B cell (primary cell): ENCODE measurements at regions not wholly inside any gene's neighbourhood (a gene's known extent, or its start where the extent isn't known, plus 50 kb on each side); places are given as distances from the start of the nearest gene placed in this dataset.

Source experiments
- ATAC-seq: fragments of 200-7000 bp; cut with Tn5 transposase; one replicate; pipeline ENCODE4 v1.10.0; 2021; ENCODE audit warnings: low read depth, mild to moderate bottlenecking, moderate number of reproducible peaks, moderate library complexity
- CTCF ChIA-PET: fragments of 350-600 bp; sonication (Branson Sonifier 250); formaldehyde crosslinking; loops from one replicate; lab custom pipeline; 2021; ENCODE audit warnings: antibody characterized with exemption, inconsistent platforms; lab: Charles Lee
- POLR2A ChIA-PET: fragments of 350-600 bp; sonication (Branson Sonifier 250); formaldehyde crosslinking; loops from one replicate; lab custom pipeline; 2021; ENCODE audit warnings: antibody characterized with exemption; lab: Charles Lee
- DNase-seq: peaks from one replicate; pipeline ENCODE4 v3.0.0; 2013
- H2AFZ ChIP-seq: 2 replicates; pipeline ENCODE4 v1.6.1; 2012; ENCODE audit warnings: mild to moderate bottlenecking, low read depth, low read length; ENCODE audit not compliant: insufficient read depth, poor library complexity, severe bottlenecking
- H3K27ac ChIP-seq, 2 donors: 1 replicate in 1 of 2; 2 replicates in 1 of 2; pipeline ENCODE4 v1.5.1; 2012 to 2013; ENCODE audit warnings: low read length in 2 of 2, mild to moderate bottlenecking in 2 of 2, moderate library complexity in 1 of 2
- H3K27me3 ChIP-seq, 4 experiments: fragments of 200-600 bp in 1 of 4; sonication (generic) in 1 of 4; replicated peaks in 1 of 4; 1 replicate in 2 of 4; 2 replicates in 2 of 4; pipeline versions ENCODE4 v1.6.1 to v1.7.0; 2013 to 2016; ENCODE audit warnings: low read length in 3 of 4, mild to moderate bottlenecking in 2 of 4, mixed read lengths in 1 of 4, moderate library complexity in 1 of 4; ENCODE audit not compliant: insufficient read depth in 4 of 4, control insufficient read depth in 3 of 4; ENCODE audit errors: control extremely low read depth in 1 of 4
- H3K36me3 ChIP-seq, 2 experiments: replicated peaks in 1 of 2; 1 replicate in 1 of 2; 2 replicates in 1 of 2; pipeline versions ENCODE4 v1.6.1 to v1.7.1; 2013; ENCODE audit warnings: low read length in 1 of 2; ENCODE audit not compliant: insufficient read depth in 2 of 2, control insufficient read depth in 1 of 2; ENCODE audit errors: control extremely low read depth in 1 of 2, extremely low read depth in 1 of 2
- H3K4me1 ChIP-seq, 2 donors: fragments of 200-600 bp in 1 of 2; sonication (generic) in 1 of 2; 1 replicate in 1 of 2; 2 replicates in 1 of 2; pipeline versions ENCODE4 v1.5.1 to v1.6.1; 2013 to 2017; ENCODE audit warnings: low read length in 2 of 2; ENCODE audit not compliant: control insufficient read depth in 2 of 2, insufficient read depth in 2 of 2
- H3K4me2 ChIP-seq: replicated peaks from 2 replicates; pipeline ENCODE3; 2012; ENCODE audit warnings: mild to moderate bottlenecking, low read depth, low read length; ENCODE audit not compliant: poor library complexity, severe bottlenecking
- H3K4me3 ChIP-seq, 5 experiments: fragments of 200-600 bp in 1 of 5; sonication (generic) in 1 of 5; 1 replicate in 3 of 5; 2 replicates in 2 of 5; pipeline versions ENCODE4 v1.5.1 to v1.7.0; 2011 to 2016; ENCODE audit warnings: low read length in 4 of 5, mild to moderate bottlenecking in 4 of 5, low read depth in 2 of 5, control low read depth in 1 of 5, moderate library complexity in 1 of 5; ENCODE audit not compliant: insufficient read depth in 1 of 5; ENCODE audit errors: control extremely low read depth in 1 of 5, extremely low read depth in 1 of 5
- H3K79me2 ChIP-seq: fragments of 200-600 bp; sonication (generic); one replicate; pipeline ENCODE4 v1.6.0; 2016; ENCODE audit warnings: low read length; ENCODE audit not compliant: control insufficient read depth, insufficient read depth
- H3K9ac ChIP-seq: fragments of 200-600 bp; sonication (generic); 2 replicates; pipeline ENCODE4 v1.6.1; 2017; ENCODE audit warnings: mild to moderate bottlenecking, low read length, moderate library complexity
- H3K9me3 ChIP-seq, 3 donors: one replicate each; pipeline versions ENCODE4 v1.6.1 to v1.7.1; 2013; ENCODE audit warnings: low read length in 2 of 3; ENCODE audit not compliant: control insufficient read depth in 2 of 3, insufficient read depth in 1 of 3; ENCODE audit errors: control extremely low read depth in 1 of 3
- H4K20me1 ChIP-seq: 2 replicates; pipeline ENCODE4 v1.6.0; 2012; ENCODE audit warnings: mild to moderate bottlenecking, low read length; ENCODE audit not compliant: insufficient read depth, control insufficient read depth, poor library complexity, severe bottlenecking
- H3K27ac Mint-ChIP-seq: one replicate; pipeline ENCODE4 v1.8.0; 2021; ENCODE audit warnings: mixed read lengths
- H3K27me3 Mint-ChIP-seq: one replicate; pipeline ENCODE4 v1.8.0; 2021; ENCODE audit warnings: mixed read lengths
- H3K4me1 Mint-ChIP-seq: one replicate; pipeline ENCODE4 v1.8.0; 2021; ENCODE audit warnings: mixed read lengths
- H3K4me3 Mint-ChIP-seq: one replicate; pipeline ENCODE4 v1.8.0; 2021; ENCODE audit warnings: mixed read lengths
- H3K9me3 Mint-ChIP-seq: one replicate; pipeline ENCODE4 v1.8.0; 2022; ENCODE audit warnings: mixed read lengths; ENCODE audit not compliant: insufficient read depth
- CTCF ChIP-seq: fragments of 200-600 bp; IDR thresholded peaks from one replicate; pipeline ENCODE4 v1.8.0; 2022; ENCODE audit warnings: antibody characterized with exemption, mild to moderate bottlenecking
- EZH2 ChIP-seq: IDR thresholded peaks from 2 replicates; pipeline ENCODE4 v1.6.1; 2012; ENCODE audit warnings: borderline replicate concordance, low read depth, mild to moderate bottlenecking, moderate library complexity, low read length; ENCODE audit not compliant: insufficient read depth, poor library complexity, severe bottlenecking
- WGBS: methylation state at CpG from one replicate; pipeline ENCODE4 v1.1.5; 2013; ENCODE audit warnings: missing lambda C conversion rate; ENCODE audit not compliant: insufficient coverage; 5-methylcytosine and 5-hydroxymethylcytosine counted together
- intact Hi-C: fragments of 100-400 bp; cut with micrococcal nuclease; formaldehyde crosslinking; loops from one replicate; pipeline ENCODE4 v1.10.0; 2022

DNA sequence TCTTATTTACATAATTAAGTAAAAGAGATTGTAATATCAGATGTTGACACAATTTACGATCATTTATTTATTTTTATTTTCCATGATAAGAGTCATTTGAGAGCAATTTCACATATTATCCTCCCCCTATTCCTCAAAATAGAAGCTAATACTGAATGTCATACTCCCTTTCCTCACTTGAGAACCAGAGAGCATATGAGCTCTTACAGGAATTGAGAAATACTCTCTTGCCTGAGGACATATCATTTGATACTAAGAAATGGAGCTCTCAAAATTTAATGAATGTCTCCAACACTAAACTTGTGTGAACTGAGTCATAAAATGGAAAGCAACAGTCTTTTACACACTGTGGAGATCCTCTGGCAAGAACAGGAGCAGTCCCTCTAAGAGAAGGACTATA is 68.5 kb upstream of the CHST9 start:
- Mint-ChIP-seq H3K9me3 (no peaks in the 10 kb centered on the region), H3K27ac (no peak overlapping the region), H3K4me3 (no peak overlapping the region), H3K4me1 (no peaks in the 10 kb centered on the region), H3K27me3 (no peaks in the 10 kb centered on the region)
- ChIA-PET POLR2A (no interaction called here), CTCF (no interaction called here)
- no peak for ATAC-seq
- DNase-seq: no peak
- Histone ChIP-seq H3K9ac (no peak overlapping the region), H3K79me2 (no peaks in the 10 kb centered on the region), H3K4me2 (no peak overlapping the region), H3K27me3 (no peaks in the 10 kb centered on the region), H3K36me3 (no peaks in the 10 kb centered on the region), H4K20me1 (no peaks in the 10 kb centered on the region), H3K4me3 (no peak overlapping the region), H2AFZ (no peak overlapping the region), H3K27ac (no peak overlapping the region), H3K4me1 (no peaks in the 10 kb centered on the region), H3K9me3 (no peaks in the 10 kb centered on the region)
- no peak for TF ChIP-seq EZH2
- no peak for TF ChIP-seq CTCF
- no CpG with 5 or more reads among the region's 1 CpG for WGBS
- intact Hi-C loops: no loop called here

DNA sequence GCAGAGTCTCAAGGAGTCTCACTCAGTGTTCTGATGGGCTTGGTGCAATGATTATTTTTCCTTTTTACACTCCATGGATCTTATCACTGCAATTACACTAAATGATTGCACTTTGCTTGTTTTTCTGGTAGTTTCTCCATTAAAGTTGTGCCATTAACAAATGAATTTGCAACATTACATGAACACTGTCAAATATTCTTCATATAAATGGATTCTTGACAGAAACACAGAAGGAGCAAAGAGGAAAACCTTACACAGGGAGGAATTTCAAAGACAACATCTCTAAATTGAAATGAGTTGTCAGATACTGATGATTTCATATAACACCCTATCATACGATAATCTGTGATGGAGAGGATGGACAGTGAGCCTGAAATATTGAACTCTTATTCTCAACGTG is 65.4 kb upstream of the CHST9 start:
- Histone ChIP-seq H3K9ac (no peak overlapping the region), H3K4me1 (no peaks in the 10 kb centered on the region), H3K27me3 (no peaks in the 10 kb centered on the region), H4K20me1 (no peaks in the 10 kb centered on the region), H2AFZ (no peak overlapping the region), H3K4me3 (no peak overlapping the region), H3K9me3 (peaks cover 0 to 1% (median 0%) of the 10 kb centered on the region in 3 donors), H3K36me3 (no peaks in the 10 kb centered on the region), H3K79me2 (no peaks in the 10 kb centered on the region), H3K27ac (no peak overlapping the region), H3K4me2 (no peak overlapping the region)
- intact Hi-C loops: no loop called here
- no peaks in the 10 kb centered on the region for H3K4me1 Mint-ChIP-seq
- DNase-seq: no peak
- CTCF ChIA-PET: no interaction called here
- POLR2A ChIA-PET: no interaction called here
- no CpG with 5 or more reads among the region's 2 CpGs for WGBS
- H3K27me3 Mint-ChIP-seq: no peaks in the 10 kb centered on the region
- TF ChIP-seq CTCF: no peak
- TF ChIP-seq EZH2: no peak
- H3K4me3 Mint-ChIP-seq: no peak overlapping the region
- no peaks in the 10 kb centered on the region for H3K9me3 Mint-ChIP-seq
- no peak for ATAC-seq
- no peak overlapping the region for H3K27ac Mint-ChIP-seq
